T-helper 2 cell treated with Interferon-gamma antibody and Interleukin-4, amounts not matched to agents 5 μg/mL and 100 μg/mL, for 36 hours (primary cell): ENCODE measurements at regions not wholly inside any gene's neighbourhood (a gene's known extent, or its start where the extent isn't known, plus 50 kb on each side); places are given as distances from the start of the nearest gene placed in this dataset.

Experiments used
- DNase-seq: peaks from one replicate; pipeline ENCODE4 v3.0.0; 2021; ENCODE audit warnings: low spot score
- H3K27ac Mint-ChIP-seq: one replicate; pipeline ENCODE4 v1.8.0; 2021; ENCODE audit warnings: mild to moderate bottlenecking, mixed read lengths
- H3K27me3 Mint-ChIP-seq: one replicate; pipeline ENCODE4 v1.8.0; 2021; ENCODE audit warnings: low read depth, mixed read lengths
- H3K36me3 Mint-ChIP-seq: one replicate; pipeline ENCODE4 v1.8.0; 2021; ENCODE audit warnings: low read depth, mixed read lengths
- H3K4me1 Mint-ChIP-seq: one replicate; pipeline ENCODE4 v1.8.0; 2021; ENCODE audit warnings: low read depth, mixed read lengths
- H3K4me3 Mint-ChIP-seq: one replicate; pipeline ENCODE4 v1.8.0; 2022; ENCODE audit warnings: mild to moderate bottlenecking, moderate library complexity, mixed read lengths
- H3K9me3 Mint-ChIP-seq: one replicate; pipeline ENCODE4 v1.8.0; 2021; ENCODE audit warnings: mixed read lengths

GRCh38 chr17:79216826-79217225, 142.2 kb downstream of the ENGASE start:
- peaks cover 22% of the 10 kb centered on the region for H3K27me3 Mint-ChIP-seq
- no peak overlapping the region for H3K27ac Mint-ChIP-seq
- no peak for DNase-seq
- no peaks in the 10 kb centered on the region for H3K36me3 Mint-ChIP-seq
- no peaks in the 10 kb centered on the region for H3K4me1 Mint-ChIP-seq
- H3K9me3 Mint-ChIP-seq: no peaks in the 10 kb centered on the region
- no peak overlapping the region for H3K4me3 Mint-ChIP-seq

- Mint-ChIP-seq H3K4me3 (no peak overlapping the region), H3K36me3 (no peaks in the 10 kb centered on the region), H3K27ac (no peak overlapping the region), H3K9me3 (no peaks in the 10 kb centered on the region), H3K27me3 (peaks cover 20% of the 10 kb centered on the region), H3K4me1 (no peaks in the 10 kb centered on the region)
- DNase-seq: no peak
Observed at GRCh38 chr17:79216391-79216790, 141.8 kb downstream of the ENGASE start.

GRCh38 chr17:79215631-79216030, 141.0 kb downstream of the ENGASE start:
- Mint-ChIP-seq H3K27me3 (peaks cover 16% of the 10 kb centered on the region), H3K27ac (no peak overlapping the region), H3K4me1 (no peaks in the 10 kb centered on the region), H3K4me3 (no peak overlapping the region), H3K9me3 (no peaks in the 10 kb centered on the region), H3K36me3 (no peaks in the 10 kb centered on the region)
- DNase-seq: no peak

- peaks cover 10% of the 10 kb centered on the region for H3K27me3 Mint-ChIP-seq
- no peak overlapping the region for H3K4me3 Mint-ChIP-seq
- no peak overlapping the region for H3K27ac Mint-ChIP-seq
- DNase-seq: no peak
- H3K4me1 Mint-ChIP-seq: no peaks in the 10 kb centered on the region
- H3K36me3 Mint-ChIP-seq: no peaks in the 10 kb centered on the region
- H3K9me3 Mint-ChIP-seq: no peaks in the 10 kb centered on the region
Observed at GRCh38 chr17:79214940-79215604, 140.4 kb downstream of the ENGASE start.

GRCh38 chr17:79214459-79214858, 139.8 kb downstream of the ENGASE start:
- Mint-ChIP-seq H3K27me3 (peaks cover 9% of the 10 kb centered on the region), H3K27ac (no peak overlapping the region), H3K9me3 (no peaks in the 10 kb centered on the region), H3K4me1 (no peaks in the 10 kb centered on the region), H3K36me3 (no peaks in the 10 kb centered on the region), H3K4me3 (no peak overlapping the region)
- DNase-seq: no peak

GRCh38 chr17:79213305-79213704, 138.7 kb downstream of the ENGASE start:
- H3K27ac Mint-ChIP-seq: no peak overlapping the region
- no peaks in the 10 kb centered on the region for H3K9me3 Mint-ChIP-seq
- H3K36me3 Mint-ChIP-seq: no peaks in the 10 kb centered on the region
- no peak overlapping the region for H3K4me3 Mint-ChIP-seq
- peaks cover 4% of the 10 kb centered on the region for H3K27me3 Mint-ChIP-seq
- H3K4me1 Mint-ChIP-seq: no peaks in the 10 kb centered on the region
- no peak for DNase-seq

- peaks cover 4% of the 10 kb centered on the region for H3K27me3 Mint-ChIP-seq
Observed at GRCh38 chr17:79212149-79213087, 137.8 kb downstream of the ENGASE start.

GRCh38 chr17:79211061-79211770, 136.6 kb downstream of the ENGASE start:
- DNase-seq: no peak
- Mint-ChIP-seq H3K4me1 (no peaks in the 10 kb centered on the region), H3K4me3 (no peak overlapping the region), H3K27ac (no peak overlapping the region), H3K27me3 (peaks cover 4% of the 10 kb centered on the region), H3K36me3 (no peaks in the 10 kb centered on the region), H3K9me3 (no peaks in the 10 kb centered on the region)

More at GRCh38 chr17:79212149-79213087, 137.8 kb downstream of the ENGASE start:
- Mint-ChIP-seq H3K36me3 (no peaks in the 10 kb centered on the region), H3K27ac (no peak overlapping the region), H3K4me3 (no peak overlapping the region), H3K9me3 (no peaks in the 10 kb centered on the region), H3K4me1 (no peaks in the 10 kb centered on the region)
- DNase-seq: no peak

- H3K9me3 Mint-ChIP-seq: no peaks in the 10 kb centered on the region
- DNase-seq: no peak
- no peaks in the 10 kb centered on the region for H3K4me1 Mint-ChIP-seq
- no peak overlapping the region for H3K4me3 Mint-ChIP-seq
- no peaks in the 10 kb centered on the region for H3K36me3 Mint-ChIP-seq
- no peak overlapping the region for H3K27ac Mint-ChIP-seq
- peaks cover 4% of the 10 kb centered on the region for H3K27me3 Mint-ChIP-seq
Observed at GRCh38 chr17:79210638-79211037, 136.0 kb downstream of the ENGASE start.

- no peak for DNase-seq
- Mint-ChIP-seq H3K27ac (no peak overlapping the region), H3K36me3 (no peaks in the 10 kb centered on the region), H3K9me3 (no peaks in the 10 kb centered on the region), H3K27me3 (peaks cover 4% of the 10 kb centered on the region), H3K4me3 (no peak overlapping the region), H3K4me1 (no peaks in the 10 kb centered on the region)
Observed at GRCh38 chr17:79207960-79208359, 133.3 kb downstream of the ENGASE start.

GRCh38 chr17:79205688-79206205, 131.1 kb downstream of the ENGASE start:
- H3K9me3 Mint-ChIP-seq: no peaks in the 10 kb centered on the region
- H3K4me3 Mint-ChIP-seq: no peak overlapping the region
- no peaks in the 10 kb centered on the region for H3K4me1 Mint-ChIP-seq
- H3K27ac Mint-ChIP-seq: no peak overlapping the region
- no peaks in the 10 kb centered on the region for H3K36me3 Mint-ChIP-seq
- no peak for DNase-seq
- H3K27me3 Mint-ChIP-seq: no peaks in the 10 kb centered on the region

- Mint-ChIP-seq H3K27me3 (no peaks in the 10 kb centered on the region), H3K9me3 (no peaks in the 10 kb centered on the region), H3K36me3 (no peaks in the 10 kb centered on the region), H3K27ac (no peak overlapping the region), H3K4me1 (no peaks in the 10 kb centered on the region), H3K4me3 (no peak overlapping the region)
- no peak for DNase-seq
Observed at GRCh38 chr17:79204261-79204660, 129.6 kb downstream of the ENGASE start.

- H3K9me3 Mint-ChIP-seq: no peaks in the 10 kb centered on the region
- H3K36me3 Mint-ChIP-seq: no peaks in the 10 kb centered on the region
- H3K27ac Mint-ChIP-seq: no peak overlapping the region
- DNase-seq: no peak
- H3K4me1 Mint-ChIP-seq: no peaks in the 10 kb centered on the region
- no peak overlapping the region for H3K4me3 Mint-ChIP-seq
- H3K27me3 Mint-ChIP-seq: no peaks in the 10 kb centered on the region
Observed at GRCh38 chr17:79203657-79204056, 129.0 kb downstream of the ENGASE start.

- Mint-ChIP-seq H3K27me3 (no peaks in the 10 kb centered on the region), H3K4me1 (no peaks in the 10 kb centered on the region), H3K36me3 (no peaks in the 10 kb centered on the region), H3K4me3 (no peak overlapping the region), H3K27ac (no peak overlapping the region), H3K9me3 (no peaks in the 10 kb centered on the region)
- no peak for DNase-seq
Observed at GRCh38 chr17:79203016-79203415, 128.4 kb downstream of the ENGASE start.
